Activated CD8-positive, alpha-beta memory T cell treated with anti-CD3 and anti-CD28 coated beads, Interleukin-2, amount 50 U/mL, for 24 hours (primary cell): ENCODE measurements at regions not wholly inside any gene's neighbourhood (a gene's known extent, or its start where the extent isn't known, plus 50 kb on each side); places are given as distances from the start of the nearest gene placed in this dataset.
"Not testable (repeated sequence)": the region's sequence is repeated elsewhere in the genome, so short reads cannot be mapped to it uniquely, and the experiment has no call there.

Source experiments
- DNase-seq: peaks from one replicate; pipeline ENCODE4 v3.0.0-alpha.2; 2020; ENCODE audit errors: extremely low read depth

DNA sequence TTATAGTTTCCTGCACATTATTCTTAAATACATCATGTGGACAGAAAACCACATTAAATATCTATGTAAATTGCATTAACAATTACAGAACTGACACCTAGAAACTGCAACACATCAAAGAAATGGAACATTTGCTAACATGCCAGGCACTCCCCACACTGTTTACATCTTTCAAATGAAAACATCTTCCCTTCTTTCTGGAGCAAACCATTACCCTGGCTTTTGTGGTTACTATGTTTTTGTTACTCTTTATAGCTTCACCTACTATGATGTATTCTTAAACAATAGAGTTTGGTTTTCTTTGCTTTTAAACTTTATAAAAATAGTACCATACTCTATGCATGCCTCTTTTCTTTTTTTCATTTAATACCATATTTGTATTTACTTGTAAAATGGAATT is 1894.5 kb upstream of the CELF4 start:
- DNase-seq: no peak

GRCh38 chr18:39455285-39455684 is 1889.7 kb upstream of the CELF4 start:
- DNase-seq: no peak

DNA sequence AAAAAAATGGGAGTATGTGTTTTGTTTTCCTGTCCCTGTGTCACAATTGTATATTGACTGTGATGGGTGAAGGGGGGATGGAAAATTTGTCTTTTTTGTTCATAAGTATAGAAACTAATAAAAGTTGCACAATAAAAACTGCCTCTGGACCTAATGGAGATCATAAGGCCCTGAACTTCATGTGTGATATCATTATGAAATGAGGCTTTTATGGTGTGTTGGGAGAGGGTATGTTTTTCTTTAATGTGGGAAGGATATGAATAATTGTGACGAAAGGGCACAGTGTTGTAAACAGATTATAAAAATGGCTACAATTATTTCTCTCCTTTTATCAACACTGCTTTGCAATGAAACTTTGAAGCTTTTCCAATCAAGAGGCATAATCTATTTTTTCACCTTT is 1889.3 kb upstream of the CELF4 start:
- DNase-seq: no peak

- no peak for DNase-seq
These were observed 1888.3 kb upstream of the CELF4 start for GRCh38 chr18:39453882-39454281.

GRCh38 chr18:39453356-39453755 is 1887.8 kb upstream of the CELF4 start:
- DNase-seq: no peak

DNA sequence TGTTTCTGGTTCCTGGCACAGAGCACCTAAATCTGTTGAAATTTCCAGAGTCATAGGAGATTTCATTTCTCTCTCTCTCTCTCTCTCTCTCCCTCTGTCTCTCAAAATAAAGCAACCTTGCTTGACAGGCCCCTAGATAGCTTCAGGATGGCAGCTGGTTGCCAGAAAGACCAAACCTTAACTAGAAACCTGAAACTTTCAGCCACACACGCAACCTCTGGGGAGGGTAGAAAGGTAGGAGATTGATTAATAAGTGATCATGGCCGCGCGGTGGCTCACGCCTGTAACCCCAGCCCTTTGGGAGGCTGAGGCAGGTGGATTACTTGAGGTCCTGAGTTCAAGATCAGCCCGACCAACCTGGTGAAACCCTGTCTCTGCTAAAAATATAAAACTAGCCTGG is 1885.4 kb upstream of the CELF4 start:
- no peak for DNase-seq

- DNase-seq: no peak
These were observed 1884.0 kb upstream of the CELF4 start for GRCh38 chr18:39449566-39449965.

GRCh38 chr18:39448942-39449341 is 1883.3 kb upstream of the CELF4 start:
- no peak for DNase-seq

GRCh38 chr18:39444957-39445356 is 1879.4 kb upstream of the CELF4 start:
- DNase-seq: not testable (repeated sequence)

DNA sequence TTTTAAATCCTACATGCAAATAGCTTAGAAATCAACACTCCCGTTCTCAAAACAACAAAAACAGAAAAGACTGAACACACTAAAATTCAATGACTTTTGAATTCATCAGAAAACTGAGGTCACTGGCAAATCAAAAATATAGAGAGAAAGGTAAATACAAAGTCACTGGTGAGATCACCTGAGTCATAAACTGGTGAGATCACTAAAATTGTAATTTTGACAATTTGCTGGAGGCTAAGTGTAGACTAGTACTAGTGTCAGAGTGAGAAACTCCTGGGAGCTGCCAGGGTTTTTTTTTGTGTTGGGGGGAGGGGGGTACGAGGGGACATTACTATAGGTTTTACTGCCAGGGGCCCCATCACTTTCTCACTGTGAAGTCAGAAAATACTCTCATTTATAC is 1876.0 kb upstream of the CELF4 start:
- no peak for DNase-seq

- no peak for DNase-seq
These were observed 1870.4 kb upstream of the CELF4 start for GRCh38 chr18:39435996-39436395.

GRCh38 chr18:39435209-39435608 is 1869.6 kb upstream of the CELF4 start:
- DNase-seq: no peak

DNA sequence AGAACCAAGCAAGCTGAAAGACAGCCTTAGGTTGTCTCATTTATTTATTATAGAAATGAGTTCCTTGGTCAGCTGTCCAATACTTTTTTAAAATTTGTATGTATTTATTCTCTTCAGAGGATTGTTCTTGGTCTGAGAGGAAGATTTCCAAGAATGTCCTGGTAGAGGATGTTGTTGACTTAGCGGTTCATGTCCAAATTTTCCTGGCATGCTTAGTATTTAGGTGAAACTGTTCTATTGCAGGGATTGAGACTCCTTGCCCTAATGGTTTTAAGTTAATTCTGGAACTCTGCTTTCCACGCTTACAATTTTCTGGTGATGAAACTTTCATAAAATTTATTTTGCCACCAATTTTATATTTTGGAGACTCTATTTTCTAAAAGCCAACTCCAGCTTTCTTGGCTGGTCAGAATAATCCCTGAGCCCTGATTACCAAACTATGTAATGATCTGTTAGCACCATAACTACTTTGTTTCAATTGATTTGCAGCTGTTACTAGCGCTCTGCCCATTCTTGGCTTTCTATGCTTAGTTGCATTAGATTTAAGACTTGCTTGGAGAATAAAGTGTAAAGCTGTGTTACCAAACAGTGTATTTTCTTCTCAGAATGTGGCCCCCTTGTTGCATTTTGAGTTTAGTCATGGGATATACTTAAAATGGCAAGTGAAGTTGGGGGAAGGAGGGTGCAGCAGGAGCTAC is 1868.8 kb upstream of the CELF4 start:
- no peak for DNase-seq

DNA sequence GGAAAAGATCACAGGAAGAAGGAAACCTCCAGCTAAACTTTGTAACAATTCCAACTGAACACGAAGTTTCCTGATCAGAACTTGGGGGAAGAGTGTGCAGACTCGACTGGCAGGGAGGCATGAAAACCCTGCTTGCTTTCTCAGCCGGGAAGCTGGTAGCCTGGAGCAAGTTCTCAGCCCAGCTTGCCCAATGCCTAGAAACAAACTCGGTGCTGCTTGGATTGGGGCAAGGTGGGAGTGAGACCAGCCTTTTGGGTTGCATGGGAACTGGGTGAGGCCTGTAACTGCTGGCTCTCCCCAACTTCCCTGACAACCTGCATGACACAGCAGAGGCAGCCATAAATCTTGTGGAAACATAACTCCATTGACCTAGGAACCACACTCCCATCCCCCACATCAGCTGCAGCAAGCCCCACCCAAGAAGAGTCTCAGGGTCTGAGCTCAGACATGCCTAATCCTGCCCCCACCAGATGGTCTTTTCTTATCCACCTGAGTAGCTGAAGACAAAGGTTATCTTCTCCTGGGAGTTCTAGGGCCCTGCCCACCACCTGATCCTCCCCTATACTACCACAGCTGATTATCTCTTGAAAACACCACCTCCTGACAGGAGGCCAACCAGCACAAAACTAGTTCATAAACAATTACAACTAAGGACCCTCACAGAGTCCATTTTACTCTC is 1859.7 kb upstream of the CELF4 start:
- DNase-seq: no peak

- DNase-seq: no peak
These were observed 1858.7 kb upstream of the CELF4 start for GRCh38 chr18:39424261-39424660.

DNA sequence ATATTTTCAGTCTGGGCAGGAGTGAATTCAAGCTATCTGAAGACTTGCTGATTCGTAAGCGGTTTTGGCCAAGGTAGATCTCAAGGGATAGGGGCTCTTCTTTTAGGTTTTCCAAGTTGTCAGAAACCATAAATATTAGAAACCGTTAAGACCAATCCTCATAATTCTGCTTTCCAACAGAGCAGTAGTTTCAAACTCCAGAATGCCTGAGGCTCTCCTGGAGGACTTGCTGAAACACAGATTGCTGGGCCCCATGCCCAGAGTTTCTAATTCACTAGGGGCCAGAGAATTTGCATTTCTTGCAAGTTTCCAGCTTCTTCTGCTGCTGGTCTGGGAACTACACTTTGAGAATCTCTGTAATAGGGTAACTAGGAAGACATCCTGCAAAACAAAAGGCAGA is 1855.7 kb upstream of the CELF4 start:
- no peak for DNase-seq

DNA sequence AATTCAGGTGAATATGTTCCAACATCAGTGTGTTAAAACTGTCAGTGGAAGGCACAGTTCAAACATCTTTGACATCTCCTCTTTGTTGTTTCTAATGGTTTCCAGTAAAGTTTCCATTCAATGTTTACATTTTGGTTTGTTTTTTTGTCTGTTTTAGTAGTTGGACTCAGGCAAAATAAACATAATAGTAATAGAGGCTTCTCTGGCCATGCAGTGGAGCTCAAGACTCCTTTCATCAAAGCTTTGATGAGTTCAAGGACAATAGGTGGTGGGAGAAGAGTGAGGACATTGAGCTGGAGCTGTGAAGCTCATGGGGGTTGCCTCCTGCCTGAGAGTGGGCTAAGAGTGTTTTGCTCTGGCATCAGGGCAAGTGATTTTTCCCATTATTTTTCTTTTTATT is 1853.7 kb upstream of the CELF4 start:
- no peak for DNase-seq

DNA sequence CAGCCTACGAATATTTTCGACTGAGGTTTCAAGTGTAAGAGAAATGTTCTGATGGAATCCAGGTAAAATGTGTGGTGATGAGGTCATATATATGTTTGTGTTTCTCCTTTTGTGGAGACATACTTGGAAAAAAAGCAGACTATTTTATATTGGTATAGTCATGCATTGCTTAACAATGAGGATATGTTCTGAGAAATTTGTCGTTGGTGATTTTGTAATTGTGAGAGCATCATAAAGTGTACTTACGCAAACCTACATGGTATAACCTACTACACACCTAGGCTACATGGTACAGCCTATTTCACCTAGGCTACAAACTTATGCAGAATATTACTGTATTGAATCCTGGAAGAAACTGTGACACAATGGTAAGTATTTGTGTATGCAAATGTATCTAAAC is 1849.9 kb upstream of the CELF4 start:
- no peak for DNase-seq

DNA sequence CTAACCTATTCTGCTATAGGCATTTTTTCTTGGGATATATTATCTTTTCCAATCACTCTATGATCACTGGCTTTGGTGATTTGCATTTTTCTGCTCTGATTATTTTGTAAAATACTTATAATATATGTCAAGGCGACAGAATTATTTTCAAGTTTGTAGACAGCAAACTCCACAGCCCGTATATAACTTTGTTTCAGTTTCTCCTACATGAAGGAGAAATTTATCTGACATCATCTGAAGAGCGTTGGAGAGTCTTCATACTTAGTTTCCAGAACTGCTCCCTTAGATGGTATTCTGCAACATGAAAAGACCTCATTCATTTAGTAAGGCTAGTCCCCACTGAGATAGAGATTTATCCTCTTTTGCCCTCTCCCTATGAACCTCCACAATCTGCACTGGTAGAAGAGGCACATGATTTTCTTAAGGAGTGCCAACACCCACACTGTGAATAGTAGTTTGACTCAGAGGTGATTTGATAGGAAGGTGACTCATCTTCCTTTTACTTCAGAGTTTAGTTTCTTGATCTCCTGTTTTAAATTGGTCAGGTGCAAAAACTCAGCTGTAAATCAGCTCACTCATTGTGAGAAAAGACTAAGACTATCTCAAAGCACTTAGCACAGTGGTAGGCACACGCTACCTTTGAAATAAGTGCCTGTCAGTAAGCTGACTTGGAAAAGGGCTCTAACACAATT is 1848.6 kb upstream of the CELF4 start:
- no peak for DNase-seq

DNA sequence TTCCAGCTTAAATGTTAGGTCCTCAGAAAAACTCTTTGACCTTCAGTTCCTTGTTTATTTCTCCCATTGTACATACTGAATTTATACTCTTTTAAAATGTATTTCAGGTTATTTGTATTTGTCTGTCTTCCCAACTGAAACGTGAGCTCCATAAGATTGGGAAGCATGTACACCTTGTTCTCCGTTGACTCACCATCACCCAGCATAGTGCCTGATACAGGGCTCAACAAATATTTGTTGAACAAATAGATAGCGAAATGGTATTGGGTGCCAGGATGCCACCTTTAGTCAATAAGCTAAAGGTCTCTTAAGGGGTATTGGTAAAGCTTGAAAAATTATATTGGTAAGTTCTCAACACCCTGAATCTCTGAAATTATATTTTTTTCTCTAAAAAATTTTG is 1841.3 kb upstream of the CELF4 start:
- no peak for DNase-seq

DNA sequence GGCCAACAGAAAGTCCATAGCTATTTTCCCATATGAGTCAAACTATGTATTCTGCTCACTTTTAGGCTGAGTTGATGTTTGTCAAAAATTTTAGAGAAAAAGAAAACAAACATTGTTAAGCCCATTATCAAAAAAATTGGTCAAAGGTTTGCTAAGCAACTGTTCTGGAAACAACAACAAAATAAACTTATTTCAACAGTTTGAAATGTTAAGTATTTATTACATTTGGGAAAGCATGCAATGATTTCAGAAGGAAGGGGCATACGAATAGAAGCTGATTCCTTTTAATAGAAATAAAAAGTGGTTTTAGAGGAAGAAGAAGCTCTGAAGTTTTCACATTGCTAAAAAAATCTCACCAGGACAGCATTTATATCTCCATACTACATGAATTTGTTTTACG is 1837.5 kb upstream of the CELF4 start:
- no peak for DNase-seq

DNA sequence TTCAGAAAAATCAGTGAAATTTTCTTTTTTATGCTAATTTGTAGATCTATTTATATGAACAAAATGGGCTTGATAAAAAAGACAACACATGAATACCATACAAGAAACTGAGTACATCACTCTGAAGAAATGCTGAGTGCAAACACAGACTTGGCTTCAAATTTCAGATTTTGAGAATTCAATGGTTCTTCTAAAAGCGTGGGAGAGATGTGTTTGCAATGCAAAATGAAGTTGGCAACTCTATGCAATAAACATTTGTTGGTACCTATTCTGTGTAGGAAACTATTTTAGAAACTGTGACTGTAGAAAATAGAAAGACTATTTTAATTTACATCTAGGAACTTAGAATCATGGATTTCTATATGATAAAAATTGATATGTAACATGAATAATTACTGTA is 1834.1 kb upstream of the CELF4 start:
- no peak for DNase-seq

DNA sequence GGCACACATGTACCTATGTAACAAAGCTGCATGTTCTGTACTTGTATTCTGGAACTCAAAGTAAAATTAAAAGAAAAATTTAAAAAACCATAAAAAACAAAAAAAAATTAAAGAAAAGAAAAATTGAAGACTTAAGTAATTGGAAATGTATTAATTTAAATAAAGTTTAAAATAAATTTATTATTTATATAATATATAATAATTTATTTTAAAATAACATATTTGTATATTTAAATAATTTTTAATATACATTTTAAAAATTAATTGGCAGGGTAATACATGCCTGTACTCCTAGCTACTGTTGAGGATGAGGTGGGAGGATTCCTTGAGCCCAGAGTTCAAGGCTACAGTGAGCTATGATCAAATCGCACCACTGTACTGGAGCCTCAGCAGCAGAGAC is 1830.6 kb upstream of the CELF4 start:
- DNase-seq: no peak
